ENCODE measurements at regions not wholly inside any gene's neighbourhood (a gene's known extent, or its start where the extent isn't known, plus 50 kb on each side); places are given as distances from the start of the nearest gene placed in this dataset.

- Histone ChIP-seq H3K27ac (ENCODE audit: low read depth, low read length) (no peak overlapping the region), H3K27me3 (ENCODE audit: control insufficient read depth in 5 of 5, insufficient read depth in 4 of 5, low read length in 5 of 5) (no peaks in the 10 kb centered on the region), H3K36me3 (ENCODE audit: control insufficient read depth in 5 of 5, insufficient read depth in 5 of 5, low read length in 5 of 5) (no peaks in the 10 kb centered on the region), H3K4me1 (ENCODE audit: control insufficient read depth in 5 of 5, insufficient read depth in 5 of 5, low read length in 5 of 5) (peaks cover 0 to 6% (median 0%) of the 10 kb centered on the region in 5 donors), H3K9me3 (ENCODE audit: control insufficient read depth in 5 of 5, low read length in 5 of 5) (no peaks in the 10 kb centered on the region), H3K9ac (ENCODE audit: low read length in 5 of 5) (no peak overlapping the region), H3K4me3 (ENCODE audit: low read depth in 1 of 5, low read length in 5 of 5) (no peak overlapping the region)
Observed at GRCh38 chr7:18228686-18229085, 201.0 kb upstream of the PRPS1L1 start.

DNA sequence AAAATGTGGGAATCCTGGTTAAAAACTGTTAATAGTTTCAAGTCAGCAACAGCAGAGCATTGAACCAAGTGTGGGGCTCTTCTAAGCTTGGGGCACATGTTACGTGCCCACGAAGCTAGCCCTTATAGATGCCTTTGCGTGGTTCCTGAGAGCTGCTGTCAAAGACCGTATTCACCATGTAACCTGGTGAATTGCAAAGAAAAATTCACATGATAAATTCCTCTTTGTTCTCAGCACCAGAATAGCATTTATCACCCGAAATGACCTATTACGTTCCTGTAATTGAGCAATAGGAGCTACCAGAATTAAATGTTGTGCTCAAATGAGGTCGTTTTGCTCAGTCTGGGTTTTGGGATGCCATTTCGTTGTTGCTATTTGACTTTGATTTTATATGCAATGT is 202.6 kb upstream of the PRPS1L1 start:
- no peak overlapping the region for H3K9ac ChIP-seq (ENCODE audit: low read length in 5 of 5)
- H3K4me1 ChIP-seq (ENCODE audit: control insufficient read depth in 5 of 5, insufficient read depth in 5 of 5, low read length in 5 of 5): no peaks in the 10 kb centered on the region
- no peaks in the 10 kb centered on the region for H3K9me3 ChIP-seq (ENCODE audit: control insufficient read depth in 5 of 5, low read length in 5 of 5)
- H3K27me3 ChIP-seq (ENCODE audit: control insufficient read depth in 5 of 5, insufficient read depth in 4 of 5, low read length in 5 of 5): no peaks in the 10 kb centered on the region
- no peaks in the 10 kb centered on the region for H3K36me3 ChIP-seq (ENCODE audit: control insufficient read depth in 5 of 5, insufficient read depth in 5 of 5, low read length in 5 of 5)
- no peak overlapping the region for H3K4me3 ChIP-seq (ENCODE audit: low read depth in 1 of 5, low read length in 5 of 5)
- no peak overlapping the region for H3K27ac ChIP-seq (ENCODE audit: low read depth, low read length)

DNA sequence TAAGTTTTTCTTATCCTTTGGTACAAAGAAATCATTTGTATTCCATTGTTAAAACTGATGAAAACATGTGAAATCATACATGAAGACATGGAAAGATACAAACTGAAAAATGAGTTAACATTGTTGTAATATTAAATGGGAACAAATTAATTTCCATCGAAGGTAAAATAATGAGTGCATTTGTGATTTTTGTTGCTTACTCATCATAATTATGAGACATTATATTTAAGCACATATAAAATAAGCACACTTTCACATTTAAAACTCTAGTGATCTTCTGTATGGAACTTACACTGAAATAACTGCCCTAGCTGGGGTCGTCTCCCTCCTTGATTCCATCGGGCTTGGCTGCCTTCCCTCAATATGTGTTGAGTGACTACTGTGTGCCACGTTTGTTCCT is 204.2 kb upstream of the PRPS1L1 start:
- H3K27ac ChIP-seq (ENCODE audit: low read depth, low read length): no peak overlapping the region
- no peak overlapping the region for H3K9ac ChIP-seq (ENCODE audit: low read length in 5 of 5)
- H3K9me3 ChIP-seq (ENCODE audit: control insufficient read depth in 5 of 5, low read length in 5 of 5): no peaks in the 10 kb centered on the region
- no peaks in the 10 kb centered on the region for H3K36me3 ChIP-seq (ENCODE audit: control insufficient read depth in 5 of 5, insufficient read depth in 5 of 5, low read length in 5 of 5)
- H3K4me3 ChIP-seq (ENCODE audit: low read depth in 1 of 5, low read length in 5 of 5): no peak overlapping the region
- peaks cover 0 to 4% (median 0%) of the 10 kb centered on the region in 5 donors for H3K27me3 ChIP-seq (ENCODE audit: control insufficient read depth in 5 of 5, insufficient read depth in 4 of 5, low read length in 5 of 5)
- no peaks in the 10 kb centered on the region for H3K4me1 ChIP-seq (ENCODE audit: control insufficient read depth in 5 of 5, insufficient read depth in 5 of 5, low read length in 5 of 5)

GRCh38 chr7:18234519-18234918 is 206.9 kb upstream of the PRPS1L1 start:
- Histone ChIP-seq H3K36me3 (ENCODE audit: control insufficient read depth in 5 of 5, insufficient read depth in 5 of 5, low read length in 5 of 5) (no peaks in the 10 kb centered on the region), H3K9ac (ENCODE audit: low read length in 5 of 5) (no peak overlapping the region), H3K4me1 (ENCODE audit: control insufficient read depth in 5 of 5, insufficient read depth in 5 of 5, low read length in 5 of 5) (peaks cover 0 to 3% (median 0%) of the 10 kb centered on the region in 5 donors), H3K9me3 (ENCODE audit: control insufficient read depth in 5 of 5, low read length in 5 of 5) (no peaks in the 10 kb centered on the region), H3K27ac (ENCODE audit: low read depth, low read length) (no peak overlapping the region), H3K4me3 (ENCODE audit: low read depth in 1 of 5, low read length in 5 of 5) (no peak overlapping the region), H3K27me3 (ENCODE audit: control insufficient read depth in 5 of 5, insufficient read depth in 4 of 5, low read length in 5 of 5) (peaks cover 0 to 4% (median 0%) of the 10 kb centered on the region in 5 donors)

GRCh38 chr7:18235819-18236218 is 208.2 kb upstream of the PRPS1L1 start:
- Histone ChIP-seq H3K4me1 (ENCODE audit: control insufficient read depth in 5 of 5, insufficient read depth in 5 of 5, low read length in 5 of 5) (peaks cover 0 to 3% (median 0%) of the 10 kb centered on the region in 5 donors), H3K9me3 (ENCODE audit: control insufficient read depth in 5 of 5, low read length in 5 of 5) (no peaks in the 10 kb centered on the region), H3K27ac (ENCODE audit: low read depth, low read length) (no peak overlapping the region), H3K9ac (ENCODE audit: low read length in 5 of 5) (no peak overlapping the region), H3K36me3 (ENCODE audit: control insufficient read depth in 5 of 5, insufficient read depth in 5 of 5, low read length in 5 of 5) (no peaks in the 10 kb centered on the region), H3K4me3 (ENCODE audit: low read depth in 1 of 5, low read length in 5 of 5) (no peak overlapping the region), H3K27me3 (ENCODE audit: control insufficient read depth in 5 of 5, insufficient read depth in 4 of 5, low read length in 5 of 5) (peaks cover 0 to 4% (median 0%) of the 10 kb centered on the region in 5 donors)

GRCh38 chr7:18239212-18239611 is 211.6 kb upstream of the PRPS1L1 start:
- peaks cover 0 to 4% (median 0%) of the 10 kb centered on the region in 5 donors for H3K27me3 ChIP-seq (ENCODE audit: control insufficient read depth in 5 of 5, insufficient read depth in 4 of 5, low read length in 5 of 5)
- H3K36me3 ChIP-seq (ENCODE audit: control insufficient read depth in 5 of 5, insufficient read depth in 5 of 5, low read length in 5 of 5): no peaks in the 10 kb centered on the region
- no peak overlapping the region for H3K9ac ChIP-seq (ENCODE audit: low read length in 5 of 5)
- no peaks in the 10 kb centered on the region for H3K9me3 ChIP-seq (ENCODE audit: control insufficient read depth in 5 of 5, low read length in 5 of 5)
- H3K4me3 ChIP-seq (ENCODE audit: low read depth in 1 of 5, low read length in 5 of 5): no peak overlapping the region
- H3K4me1 ChIP-seq (ENCODE audit: control insufficient read depth in 5 of 5, insufficient read depth in 5 of 5, low read length in 5 of 5): peaks cover 0 to 3% (median 0%) of the 10 kb centered on the region in 5 donors
- H3K27ac ChIP-seq (ENCODE audit: low read depth, low read length): no peak overlapping the region

DNA sequence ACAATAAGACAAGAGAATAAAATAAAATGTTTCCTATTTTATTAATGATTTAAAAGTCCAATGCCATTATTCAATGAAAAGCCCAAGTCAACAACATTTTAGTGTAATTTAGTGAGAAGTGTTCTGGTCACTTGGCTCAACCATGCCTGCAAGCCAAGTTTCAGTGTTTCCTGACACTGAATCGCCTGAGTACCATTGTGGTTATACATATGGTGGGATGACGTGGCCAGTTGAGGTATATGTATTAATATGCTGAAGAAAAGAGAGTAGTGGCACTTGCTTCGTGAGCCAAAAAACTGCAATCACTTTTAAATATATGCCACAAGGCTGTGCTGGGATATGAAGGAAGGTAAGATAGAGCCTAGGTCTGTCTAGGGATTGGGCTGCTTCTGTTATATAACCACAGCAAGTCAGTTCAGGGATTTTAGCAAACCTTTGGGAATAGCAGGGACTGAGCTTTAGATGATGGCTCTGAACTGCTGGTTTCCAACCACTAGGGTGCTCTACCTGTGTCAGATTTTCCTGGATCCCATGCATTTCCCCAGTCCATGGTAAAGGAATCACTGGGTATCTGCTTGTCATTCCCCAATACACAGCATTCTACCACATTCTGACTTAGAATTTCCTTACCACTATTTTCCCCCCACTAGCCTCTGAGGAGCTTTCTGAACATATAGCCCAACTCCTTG is 214.0 kb upstream of the PRPS1L1 start:
- Histone ChIP-seq H3K27me3 (ENCODE audit: control insufficient read depth in 5 of 5, insufficient read depth in 4 of 5, low read length in 5 of 5) (peaks cover 0 to 1% (median 0%) of the 10 kb centered on the region in 5 donors), H3K9ac (ENCODE audit: low read length in 5 of 5) (no peak overlapping the region), H3K27ac (ENCODE audit: low read depth, low read length) (no peak overlapping the region), H3K4me1 (ENCODE audit: control insufficient read depth in 5 of 5, insufficient read depth in 5 of 5, low read length in 5 of 5) (peaks cover 0 to 3% (median 0%) of the 10 kb centered on the region in 5 donors), H3K9me3 (ENCODE audit: control insufficient read depth in 5 of 5, low read length in 5 of 5) (peaks cover 0 to 6% (median 0%) of the 10 kb centered on the region in 5 donors), H3K36me3 (ENCODE audit: control insufficient read depth in 5 of 5, insufficient read depth in 5 of 5, low read length in 5 of 5) (no peaks in the 10 kb centered on the region), H3K4me3 (ENCODE audit: low read depth in 1 of 5, low read length in 5 of 5) (no peak overlapping the region)

DNA sequence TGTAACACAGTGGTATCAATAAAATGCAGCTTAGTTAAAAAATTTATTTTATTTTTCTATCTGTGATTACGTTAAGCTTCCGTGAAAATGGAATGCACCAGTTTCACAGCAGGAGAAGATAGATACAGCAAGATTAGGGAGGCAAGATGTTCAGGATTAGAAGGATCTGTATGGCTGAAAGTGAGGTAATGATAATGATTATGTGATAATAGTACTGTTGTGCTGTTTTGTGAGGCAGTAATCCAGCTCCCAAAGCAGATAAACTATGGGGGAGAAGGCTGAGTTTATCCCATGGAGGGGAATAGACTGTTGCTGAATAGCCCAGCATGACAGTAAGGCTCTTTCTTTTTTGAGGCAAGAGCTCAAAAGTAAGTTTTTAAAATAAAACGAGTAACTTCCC is 216.1 kb upstream of the PRPS1L1 start:
- no peak overlapping the region for H3K4me3 ChIP-seq (ENCODE audit: low read depth in 1 of 5, low read length in 5 of 5)
- peaks cover 0 to 3% (median 0%) of the 10 kb centered on the region in 5 donors for H3K4me1 ChIP-seq (ENCODE audit: control insufficient read depth in 5 of 5, insufficient read depth in 5 of 5, low read length in 5 of 5)
- no peaks in the 10 kb centered on the region for H3K27me3 ChIP-seq (ENCODE audit: control insufficient read depth in 5 of 5, insufficient read depth in 4 of 5, low read length in 5 of 5)
- H3K36me3 ChIP-seq (ENCODE audit: control insufficient read depth in 5 of 5, insufficient read depth in 5 of 5, low read length in 5 of 5): no peaks in the 10 kb centered on the region
- H3K9me3 ChIP-seq (ENCODE audit: control insufficient read depth in 5 of 5, low read length in 5 of 5): peaks cover 0 to 11% (median 5%) of the 10 kb centered on the region in 5 donors
- no peak overlapping the region for H3K27ac ChIP-seq (ENCODE audit: low read depth, low read length)
- no peak overlapping the region for H3K9ac ChIP-seq (ENCODE audit: low read length in 5 of 5)

DNA sequence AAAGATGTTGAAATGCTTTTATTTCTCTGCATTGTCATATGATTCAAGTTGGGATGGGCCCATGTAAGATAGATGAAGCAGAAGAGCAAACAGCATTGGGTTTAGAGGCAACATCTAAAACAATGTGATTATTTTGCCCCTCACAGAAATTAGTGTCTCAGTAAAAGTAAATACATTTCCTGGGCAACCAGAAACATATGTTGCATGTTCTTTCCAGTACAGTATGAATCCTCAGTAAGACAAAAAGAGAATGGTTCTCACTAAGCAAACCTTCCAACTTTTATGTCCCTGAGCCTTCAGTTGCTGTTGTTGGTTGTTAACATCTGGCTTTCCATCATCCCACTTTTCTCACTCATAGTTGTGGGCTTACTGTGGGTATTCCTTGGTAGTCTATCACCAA is 222.5 kb upstream of the PRPS1L1 start:
- Histone ChIP-seq H3K27ac (ENCODE audit: low read depth, low read length) (no peak overlapping the region), H3K4me3 (ENCODE audit: low read depth in 1 of 5, low read length in 5 of 5) (no peak overlapping the region), H3K36me3 (ENCODE audit: control insufficient read depth in 5 of 5, insufficient read depth in 5 of 5, low read length in 5 of 5) (no peaks in the 10 kb centered on the region), H3K27me3 (ENCODE audit: control insufficient read depth in 5 of 5, insufficient read depth in 4 of 5, low read length in 5 of 5) (no peaks in the 10 kb centered on the region), H3K9me3 (ENCODE audit: control insufficient read depth in 5 of 5, low read length in 5 of 5) (peaks cover 0 to 39% (median 29%) of the 10 kb centered on the region in 5 donors), H3K4me1 (ENCODE audit: control insufficient read depth in 5 of 5, insufficient read depth in 5 of 5, low read length in 5 of 5) (no peaks in the 10 kb centered on the region), H3K9ac (ENCODE audit: low read length in 5 of 5) (no peak overlapping the region)

GRCh38 chr7:18257711-18258110 is 230.1 kb upstream of the PRPS1L1 start:
- no peak overlapping the region for H3K27ac ChIP-seq (ENCODE audit: low read depth, low read length)
- H3K9me3 ChIP-seq (ENCODE audit: control insufficient read depth in 5 of 5, low read length in 5 of 5): peaks cover 0 to 21% (median 11%) of the 10 kb centered on the region in 5 donors
- no peaks in the 10 kb centered on the region for H3K36me3 ChIP-seq (ENCODE audit: control insufficient read depth in 5 of 5, insufficient read depth in 5 of 5, low read length in 5 of 5)
- no peak overlapping the region for H3K4me3 ChIP-seq (ENCODE audit: low read depth in 1 of 5, low read length in 5 of 5)
- H3K27me3 ChIP-seq (ENCODE audit: control insufficient read depth in 5 of 5, insufficient read depth in 4 of 5, low read length in 5 of 5): no peaks in the 10 kb centered on the region
- no peak overlapping the region for H3K9ac ChIP-seq (ENCODE audit: low read length in 5 of 5)
- H3K4me1 ChIP-seq (ENCODE audit: control insufficient read depth in 5 of 5, insufficient read depth in 5 of 5, low read length in 5 of 5): no peaks in the 10 kb centered on the region

Measured in subcutaneous abdominal adipose tissue (tissue), 5 donors.